Stimulated activated CD4-positive, alpha-beta T cell treated with anti-CD3 and anti-CD28 coated beads, Interleukin-12 subunit alpha, Interleukin-12 subunit beta, amount 100 ng/mL, for 48 hours (primary cell): ENCODE measurements at regions not wholly inside any gene's neighbourhood (a gene's known extent, or its start where the extent isn't known, plus 50 kb on each side); places are given as distances from the start of the nearest gene placed in this dataset.
"Not testable (repeated sequence)": the region's sequence is repeated elsewhere in the genome, so short reads cannot be mapped to it uniquely, and the experiment has no call there.

Experiments
- DNase-seq, 3 donors: peaks; one replicate each; pipeline ENCODE4 v3.0.0-alpha.2; 2020; ENCODE audit warnings: low read depth in 2 of 3, low spot score in 1 of 3

- no peak for DNase-seq
These were observed 481.4 kb upstream of the TMEM132C start for GRCh38 chr12:127785540-127785939.

DNA sequence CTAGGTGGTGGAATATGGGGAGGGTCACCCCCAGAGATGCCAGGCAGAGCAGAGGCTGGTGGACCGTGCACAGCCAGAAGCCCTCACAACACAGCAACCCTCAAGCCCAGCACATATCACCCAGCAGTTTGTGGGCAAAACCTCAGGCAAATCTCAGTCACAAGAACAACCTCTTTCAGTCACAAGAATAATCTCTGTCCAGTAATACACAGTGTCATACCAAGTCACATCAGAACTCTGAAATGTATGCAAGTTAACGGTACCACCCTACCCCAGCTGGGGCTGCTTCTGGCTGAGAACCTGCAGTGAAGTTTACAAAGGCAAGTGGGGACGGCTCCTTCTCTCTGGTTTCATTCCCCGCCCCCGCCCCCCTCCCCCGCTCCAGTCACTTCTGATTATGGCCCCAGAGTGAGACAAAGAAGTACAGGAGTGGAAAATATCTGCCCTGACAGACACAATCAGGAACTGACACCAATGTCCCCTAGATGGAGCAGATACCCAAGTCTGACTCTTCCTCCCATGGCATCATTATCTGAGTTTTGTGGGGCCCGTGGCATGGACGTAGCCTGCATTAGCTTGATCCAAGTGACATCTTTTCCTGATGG lies 480.9 kb upstream of the TMEM132C start:
- DNase-seq: no peak

DNA sequence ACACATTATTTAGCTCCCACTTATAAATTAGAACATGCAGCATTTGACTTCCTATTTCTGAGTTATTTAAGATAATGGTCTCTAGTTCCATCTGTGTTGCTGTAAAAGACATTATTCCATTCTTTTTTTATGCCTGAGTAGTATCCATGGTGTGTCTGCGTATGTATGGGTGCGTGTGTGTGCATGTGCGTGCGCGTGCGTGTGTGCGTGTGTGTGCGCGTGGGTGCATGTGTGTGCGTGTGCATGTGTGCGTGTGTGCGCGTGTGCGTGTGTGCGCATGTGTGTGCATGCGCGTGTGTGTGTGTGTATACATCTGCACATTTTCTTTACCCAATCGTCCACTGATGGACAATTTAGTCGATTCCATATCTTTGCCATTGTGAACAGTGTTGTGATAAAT lies 479.4 kb upstream of the TMEM132C start:
- no peak for DNase-seq

DNA sequence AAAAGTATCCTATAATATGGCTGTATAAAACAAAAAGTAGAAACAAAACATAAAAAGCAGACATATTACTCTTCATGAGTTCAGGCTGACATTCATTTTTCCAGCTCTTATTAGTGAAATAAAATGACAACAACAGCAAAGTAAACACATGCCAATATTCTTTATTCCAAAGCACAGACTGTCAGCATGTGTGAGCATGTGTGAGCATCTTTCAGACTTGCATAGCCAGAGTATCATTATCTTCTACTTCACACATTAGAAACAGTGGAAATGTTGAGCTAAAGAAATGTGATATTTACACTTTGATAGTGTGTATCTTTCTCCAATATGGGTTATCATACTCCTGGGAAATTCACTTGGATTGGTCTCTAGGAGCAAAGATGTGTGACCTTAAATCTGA lies 476.6 kb upstream of the TMEM132C start:
- DNase-seq: no peak

DNA sequence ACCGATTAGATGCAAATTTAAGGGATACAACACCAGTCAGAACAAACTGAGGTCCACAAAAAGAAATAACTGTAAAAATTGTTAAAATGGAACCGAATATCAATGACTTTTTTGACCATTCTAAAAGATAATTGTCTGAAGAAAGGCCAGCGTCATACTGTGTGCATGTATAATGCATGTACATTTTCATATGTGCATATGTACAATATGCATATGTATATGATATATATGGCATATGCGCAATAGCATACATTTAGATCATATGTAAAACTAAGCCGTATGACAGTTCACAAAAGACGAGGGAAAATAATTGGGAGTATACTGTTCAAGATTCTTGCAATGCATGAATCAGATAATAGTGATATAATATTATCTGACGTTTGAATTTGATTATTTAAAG lies 475.8 kb upstream of the TMEM132C start:
- no peak for DNase-seq

- DNase-seq: no peak
These were observed 469.1 kb upstream of the TMEM132C start for GRCh38 chr12:127797918-127798317.

GRCh38 chr12:127802271-127802670 lies 464.7 kb upstream of the TMEM132C start:
- DNase-seq: no peak

GRCh38 chr12:127803545-127803944 lies 463.4 kb upstream of the TMEM132C start:
- DNase-seq: no peak

DNA sequence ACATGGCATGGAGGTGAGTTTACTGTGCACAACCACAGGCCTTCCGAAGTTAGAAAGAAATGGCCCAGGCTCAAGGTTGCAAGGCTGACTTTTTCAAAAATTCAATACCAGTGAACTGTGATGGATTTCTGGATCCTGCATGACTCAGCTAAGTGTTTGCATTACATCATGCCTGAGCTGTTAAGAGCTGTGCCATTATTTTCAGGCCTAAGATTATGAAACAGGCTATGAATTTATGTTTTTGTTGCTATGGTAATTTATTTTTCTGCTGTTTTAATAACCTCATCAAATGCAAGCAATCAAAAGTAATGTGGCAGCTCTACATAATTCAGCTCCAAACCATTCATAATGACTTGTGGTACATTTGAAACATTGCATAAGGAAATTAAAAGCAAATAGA lies 457.7 kb upstream of the TMEM132C start:
- no peak for DNase-seq

DNA sequence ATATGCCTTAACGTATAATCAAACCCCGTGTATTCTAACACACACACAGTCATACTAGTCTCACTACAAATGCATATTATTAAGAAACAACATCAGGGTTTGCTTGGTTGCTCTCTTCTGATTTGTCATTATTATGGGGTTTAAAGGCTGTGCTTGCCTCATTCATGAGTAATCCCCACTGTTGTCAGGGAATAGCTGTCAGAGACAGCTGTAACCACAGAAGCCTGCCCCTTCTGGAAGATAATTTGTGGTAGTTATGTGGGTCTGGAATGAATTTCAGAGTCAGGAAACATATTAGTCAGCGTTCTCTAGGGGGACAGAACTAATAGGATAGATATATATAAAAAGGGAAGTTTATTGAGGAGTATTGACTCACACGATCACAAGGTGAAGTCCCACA lies 456.9 kb upstream of the TMEM132C start:
- no peak for DNase-seq

GRCh38 chr12:127810459-127810858 lies 456.5 kb upstream of the TMEM132C start:
- not testable (repeated sequence) for DNase-seq

DNA sequence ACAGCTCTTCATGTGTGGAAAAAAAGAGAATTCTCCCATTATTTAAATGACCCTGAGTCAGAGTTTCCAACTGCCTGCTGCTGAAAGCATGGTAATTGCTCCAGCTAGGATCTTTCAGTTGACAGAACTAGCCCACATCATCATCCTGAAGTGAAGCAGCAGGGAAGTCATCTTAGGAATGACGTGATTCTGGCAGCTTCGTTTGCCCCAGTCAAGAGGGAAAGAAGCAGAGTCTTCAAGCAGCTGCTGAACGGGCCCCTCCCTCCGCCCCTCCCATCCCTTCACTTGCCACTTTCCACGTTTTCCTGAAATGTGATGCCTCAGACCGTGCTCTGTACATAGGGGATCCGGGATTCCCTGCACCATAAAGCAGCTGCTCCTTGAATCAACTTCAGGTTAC lies 455.0 kb upstream of the TMEM132C start:
- no peak for DNase-seq

DNA sequence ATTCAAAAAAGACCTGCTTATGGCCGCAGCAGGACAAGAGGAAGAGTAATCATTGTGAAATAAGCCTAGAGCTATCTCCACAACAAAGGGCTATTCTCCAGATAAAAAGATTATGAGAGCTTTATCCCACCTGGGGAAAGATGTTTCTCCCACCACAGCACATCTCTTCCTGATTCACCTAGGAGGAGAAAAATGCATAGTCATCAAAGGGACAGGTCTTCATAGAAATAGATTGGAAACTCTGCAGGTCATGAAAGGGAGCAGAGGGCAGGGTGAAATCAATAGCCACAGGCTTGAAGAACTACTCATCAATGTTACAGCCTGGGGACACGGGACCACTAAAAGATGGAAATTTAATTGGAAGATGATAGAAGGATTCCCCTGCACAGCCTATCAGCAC lies 453.8 kb upstream of the TMEM132C start:
- DNase-seq: no peak

- DNase-seq: no peak
These were observed 447.9 kb upstream of the TMEM132C start for GRCh38 chr12:127819056-127819455.

DNA sequence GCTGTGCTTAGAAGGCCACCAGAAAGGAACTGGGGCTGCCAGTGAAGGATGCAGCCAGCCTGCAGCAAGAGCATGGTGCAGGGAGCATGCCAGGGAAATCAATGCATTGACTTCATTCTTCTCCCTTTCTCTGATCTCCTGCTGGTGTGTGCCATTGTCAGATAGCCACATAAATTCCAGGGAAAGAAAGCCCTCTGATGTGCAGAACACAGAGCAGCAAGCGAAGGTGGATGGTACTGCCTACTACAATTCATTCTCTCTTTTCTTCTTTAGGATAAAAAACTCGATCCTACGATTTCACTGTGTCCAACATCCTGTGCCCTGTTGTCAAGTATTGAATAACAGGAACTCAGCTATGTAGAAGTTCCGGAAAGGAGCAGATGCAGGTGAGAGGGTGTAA lies 446.7 kb upstream of the TMEM132C start:
- DNase-seq: no peak

GRCh38 chr12:127820846-127821245 lies 446.1 kb upstream of the TMEM132C start:
- DNase-seq: no peak

- no peak for DNase-seq
These were observed 444.1 kb upstream of the TMEM132C start for GRCh38 chr12:127822809-127823411.

- DNase-seq: no peak
These were observed 443.2 kb upstream of the TMEM132C start for GRCh38 chr12:127823801-127824200.

DNA sequence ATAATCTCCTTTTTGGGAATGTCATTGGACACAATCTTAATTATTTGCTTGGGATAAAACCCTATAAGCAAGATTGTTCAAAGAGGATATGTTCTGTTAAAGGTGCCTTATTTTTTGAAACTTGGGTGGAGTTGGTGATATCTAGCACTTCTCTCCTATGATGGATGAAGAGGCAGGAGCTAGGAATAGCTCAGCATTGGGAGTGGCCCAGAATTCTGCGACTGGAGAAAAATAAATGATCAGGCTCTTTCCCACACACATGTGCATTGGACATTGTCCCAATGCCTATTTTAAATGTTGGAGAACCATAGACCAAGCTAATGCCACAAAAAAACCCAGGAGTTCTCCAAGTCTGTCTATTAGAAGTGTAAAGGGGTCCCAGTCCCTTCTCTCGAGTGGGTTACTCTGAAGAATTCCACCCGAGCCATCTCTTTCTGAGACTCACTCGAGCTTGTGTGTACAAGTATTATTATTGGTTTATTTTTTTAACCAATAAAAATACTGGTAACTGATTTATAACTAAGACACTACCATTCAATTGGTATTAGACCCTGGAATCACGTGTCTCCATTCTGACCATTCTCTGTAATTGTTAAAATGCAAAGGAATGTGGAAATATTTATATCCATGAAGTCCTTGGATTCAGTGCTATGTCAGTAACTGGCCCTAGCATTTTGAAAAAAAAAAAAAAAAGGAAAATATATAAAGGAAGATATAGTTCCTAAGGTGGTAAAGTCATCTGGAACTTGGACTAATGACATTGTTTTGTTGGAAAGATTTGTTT lies 437.5 kb upstream of the TMEM132C start:
- no peak for DNase-seq

GRCh38 chr12:127830065-127830460 lies 436.9 kb upstream of the TMEM132C start:
- no peak for DNase-seq

DNA sequence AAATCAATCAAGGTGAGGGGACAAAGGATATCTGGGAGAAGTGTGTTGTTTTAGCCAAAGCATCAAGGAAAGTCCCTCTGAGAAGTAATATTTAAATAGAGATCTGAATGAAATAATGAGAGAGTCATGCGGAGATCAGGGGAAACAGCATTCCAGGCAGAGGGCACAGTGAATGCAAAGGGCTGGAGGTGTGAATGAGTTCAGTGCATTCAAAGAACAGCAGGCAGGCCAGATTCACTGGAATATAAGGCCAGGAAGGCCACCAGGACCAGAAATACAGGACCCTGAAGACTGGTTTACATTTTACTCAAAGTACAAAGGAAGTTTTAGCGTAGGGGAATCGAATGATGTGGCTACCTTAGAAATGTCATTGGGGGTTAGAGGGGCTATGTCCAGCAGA lies 436.2 kb upstream of the TMEM132C start:
- no peak for DNase-seq

- no peak for DNase-seq
These were observed 434.8 kb upstream of the TMEM132C start for GRCh38 chr12:127832172-127832571.

DNA sequence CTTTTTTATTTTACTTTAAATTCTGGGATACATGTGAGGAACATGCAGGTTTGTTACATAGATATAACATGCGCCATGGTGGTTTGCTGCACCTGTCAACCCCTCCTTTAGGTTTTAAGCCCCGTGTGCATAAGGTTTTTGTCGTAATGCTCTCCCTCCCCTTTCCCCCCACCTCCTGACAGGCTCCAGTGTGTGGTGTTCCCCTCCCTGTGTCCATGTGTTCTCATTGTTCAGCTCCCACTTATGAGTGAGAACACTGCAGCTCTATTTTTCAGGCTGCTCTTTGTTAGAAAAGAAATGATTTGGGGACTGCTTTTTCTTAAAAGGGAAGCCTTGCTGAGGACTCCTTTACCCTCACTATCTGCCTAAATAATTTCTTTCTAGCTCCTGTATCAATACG lies 430.2 kb upstream of the TMEM132C start:
- not testable (repeated sequence) for DNase-seq
